ENCODE measurements at regions not wholly inside any gene's neighbourhood (a gene's known extent, or its start where the extent isn't known, plus 50 kb on each side); places are given as distances from the start of the nearest gene placed in this dataset.
"Not testable (repeated sequence)": the region's sequence is repeated elsewhere in the genome, so short reads cannot be mapped to it uniquely, and the experiment has no call there.

DNA sequence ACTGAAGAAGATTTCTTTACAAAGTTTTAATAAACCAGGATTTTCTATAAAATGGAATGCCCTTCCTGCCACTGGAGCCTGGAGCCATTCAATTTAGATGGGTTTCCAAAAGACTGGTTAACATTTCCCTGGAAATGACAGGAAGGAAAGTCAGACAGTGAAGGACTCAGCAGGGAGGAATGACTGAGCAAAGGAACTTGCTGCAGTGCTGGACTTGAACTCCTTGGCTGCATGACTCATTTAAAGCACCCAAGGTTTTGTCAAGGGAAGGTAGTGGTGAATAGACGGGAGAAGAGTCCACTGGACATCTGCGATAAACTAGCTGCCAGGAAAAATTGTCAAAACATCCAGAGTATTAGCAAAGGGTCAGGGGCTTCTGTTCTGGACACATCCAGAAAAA lies 163.8 kb upstream of the SLC28A3 start:
- no peak for DNase-seq (ENCODE audit: low read depth)

DNA sequence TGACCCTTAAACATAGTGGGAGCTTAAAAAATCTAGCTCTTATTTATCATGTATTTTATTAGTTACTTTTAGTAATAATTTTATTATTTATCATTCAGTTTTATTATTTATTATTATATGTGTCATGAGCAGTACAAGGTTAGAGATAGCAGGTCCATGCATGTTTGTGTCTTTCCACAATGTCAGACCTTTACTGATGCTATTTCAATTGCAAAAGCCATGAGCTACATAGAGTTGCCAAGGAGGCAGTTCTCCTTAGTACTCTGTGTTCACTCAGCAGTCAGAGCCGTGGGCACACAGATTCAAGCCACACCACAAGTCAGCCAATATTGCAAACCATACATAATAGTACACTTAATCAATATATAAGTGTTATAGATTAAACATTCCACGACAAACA lies 157.9 kb upstream of the NTRK2 start:
- DNase-seq (ENCODE audit: low read depth), result no peak

DNA sequence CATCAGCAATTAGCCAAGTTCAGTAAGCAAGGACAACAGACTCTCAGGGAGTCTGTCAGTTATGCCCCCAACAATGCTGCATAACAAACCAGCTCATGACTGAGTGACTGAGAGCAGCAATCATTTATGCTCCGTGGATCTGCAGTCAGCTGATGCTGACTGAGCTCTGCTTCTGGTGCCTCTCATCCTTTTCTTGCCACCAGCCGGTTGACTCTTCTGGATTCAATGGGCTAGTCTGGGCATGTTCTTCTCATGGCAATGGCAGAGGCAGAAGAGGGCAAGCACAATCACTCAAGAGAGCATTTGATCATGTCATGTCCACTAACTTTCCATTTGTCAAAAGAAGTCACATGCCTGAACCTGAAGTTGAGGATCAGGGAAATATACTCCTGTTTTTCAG lies 157.0 kb upstream of the NTRK2 start:
- DNase-seq (ENCODE audit: low read depth), result no peak

DNA sequence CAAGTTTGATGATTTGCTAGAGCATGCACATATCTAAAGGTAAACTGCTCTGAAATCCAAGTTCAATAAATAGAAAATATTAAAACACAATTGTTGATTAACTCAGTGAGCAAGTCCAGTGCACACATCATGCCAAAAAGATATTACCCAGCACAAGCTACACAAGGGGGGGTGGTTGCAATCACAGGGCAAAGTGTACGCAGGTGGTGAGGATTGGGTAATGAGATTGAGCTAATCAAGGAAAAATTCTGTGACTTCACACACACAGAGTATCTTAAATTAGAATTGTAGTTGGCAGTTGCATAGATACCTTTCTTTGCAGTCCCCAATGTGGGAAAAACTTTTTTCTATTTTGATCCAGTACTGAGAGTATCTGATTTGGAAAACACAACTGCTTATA lies 156.1 kb upstream of the NTRK2 start:
- DNase-seq (ENCODE audit: low read depth), result no peak

DNA sequence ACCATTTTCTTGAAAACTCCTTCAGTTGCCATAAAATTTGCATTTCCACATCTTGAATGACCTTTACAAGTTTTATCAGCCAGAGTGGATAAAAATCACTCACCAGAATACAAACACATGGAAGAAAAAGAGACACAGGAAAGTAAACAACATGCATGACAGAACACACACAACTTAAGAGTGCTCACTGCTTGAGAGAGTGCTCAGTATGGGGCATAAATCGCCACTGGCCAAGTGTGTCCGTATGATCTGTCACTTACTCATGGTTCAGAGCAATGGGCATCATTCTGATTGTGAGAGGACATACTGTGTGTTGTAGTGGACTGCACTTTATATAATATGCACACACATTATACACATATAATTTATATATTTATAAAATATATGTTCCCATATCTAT lies 155.6 kb upstream of the NTRK2 start:
- no peak for DNase-seq (ENCODE audit: low read depth)

DNA sequence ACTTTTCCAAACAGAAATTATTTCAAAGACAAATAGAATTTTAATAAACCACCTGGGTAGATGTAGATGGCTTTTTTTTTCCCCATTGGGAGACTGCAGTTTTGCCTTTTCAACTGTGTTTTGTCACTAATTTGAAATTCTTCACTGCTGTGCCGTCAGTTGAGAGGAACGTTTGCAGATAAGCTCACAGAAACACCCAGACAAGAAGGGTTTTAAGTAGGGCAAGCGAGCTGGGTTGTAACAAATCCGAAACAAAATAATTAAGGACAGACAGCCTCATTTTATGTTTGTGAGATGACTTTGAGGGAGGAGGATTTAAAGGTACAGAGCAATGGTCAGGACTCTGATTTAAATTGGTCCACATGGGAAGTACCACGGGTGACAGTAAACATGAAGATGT lies 155.1 kb upstream of the NTRK2 start:
- DNase-seq (ENCODE audit: low read depth), result no peak

DNA sequence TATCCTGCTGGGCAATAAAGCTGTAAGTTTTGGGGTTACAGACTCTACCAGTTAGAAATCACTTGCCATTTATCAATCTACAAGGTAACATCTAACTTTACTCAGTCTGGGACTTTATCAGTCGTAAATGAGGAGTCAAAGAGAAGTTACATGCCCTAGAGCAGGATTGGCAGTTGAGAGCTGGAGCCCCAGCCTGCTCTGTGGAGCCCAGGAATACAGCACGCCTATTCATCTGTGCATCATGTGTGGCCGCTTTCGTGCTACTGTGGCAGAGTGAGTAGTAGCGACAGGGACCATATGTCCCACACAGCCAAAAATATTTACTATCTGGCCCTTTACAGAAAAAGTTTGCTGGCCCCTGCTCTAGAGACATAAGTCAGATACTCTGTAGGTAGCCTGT lies 152.5 kb upstream of the NTRK2 start:
- DNase-seq (ENCODE audit: low read depth), result no peak

DNA sequence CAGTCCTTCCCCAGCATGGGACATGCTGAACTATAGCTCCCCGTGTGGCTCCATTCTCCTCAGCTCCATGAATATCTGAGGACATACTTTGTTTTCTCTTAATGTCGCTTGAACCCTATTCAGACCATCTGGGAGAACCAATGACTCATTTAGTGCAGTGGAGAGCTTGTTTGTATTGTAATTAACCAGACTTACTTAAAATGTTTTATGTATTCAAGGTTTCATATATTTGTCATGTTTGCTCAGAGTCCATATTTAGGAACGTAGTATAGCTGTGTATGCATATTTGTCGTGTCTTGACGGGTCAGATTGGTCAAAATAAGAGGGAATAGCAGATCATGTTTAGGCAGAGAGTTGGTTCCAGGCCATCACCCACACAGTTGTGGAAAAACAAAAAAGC lies 150.1 kb upstream of the NTRK2 start:
- DNase-seq (ENCODE audit: low read depth), result no peak

DNA sequence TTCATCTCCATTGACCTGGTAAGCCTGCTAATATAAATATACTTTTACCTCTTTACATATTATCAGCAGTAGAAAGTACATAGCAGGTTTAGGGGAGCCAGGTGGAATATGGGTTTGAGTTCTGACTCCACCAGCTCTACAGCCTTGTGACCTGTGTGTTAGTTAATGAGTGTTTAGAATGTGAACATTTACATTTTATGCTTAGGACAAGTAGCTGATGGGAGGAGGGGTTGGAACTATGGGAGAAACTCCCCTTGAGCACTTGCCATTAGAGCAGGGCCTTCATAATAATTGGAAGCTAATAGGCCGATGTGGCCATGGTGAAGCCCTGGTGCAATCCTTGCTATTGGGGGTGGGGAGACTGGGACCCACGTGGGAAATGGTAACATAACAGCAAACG lies 148.3 kb upstream of the NTRK2 start:
- no peak for DNase-seq (ENCODE audit: low read depth)

DNA sequence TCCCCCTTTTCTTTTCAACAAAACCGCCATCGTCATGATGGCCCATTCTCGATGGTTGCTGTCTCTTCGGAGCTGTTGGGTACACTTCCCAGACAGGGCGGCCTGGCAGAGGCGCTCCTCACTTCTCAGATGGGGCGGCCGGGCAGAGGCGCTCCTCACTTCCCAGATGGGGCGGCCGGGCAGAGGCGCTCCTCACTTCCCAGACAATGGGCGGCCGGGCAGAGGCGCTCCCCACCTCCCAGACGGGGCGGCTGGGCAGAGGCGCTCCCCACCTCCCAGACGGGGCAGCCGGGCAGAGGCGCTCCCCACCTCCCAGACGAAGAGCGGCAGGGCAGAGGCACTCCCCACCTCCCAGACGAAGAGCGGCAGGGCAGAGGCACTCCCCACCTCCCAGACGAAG lies 143.3 kb upstream of the NTRK2 start:
- DNase-seq (ENCODE audit: low read depth), result not testable (repeated sequence)

DNA sequence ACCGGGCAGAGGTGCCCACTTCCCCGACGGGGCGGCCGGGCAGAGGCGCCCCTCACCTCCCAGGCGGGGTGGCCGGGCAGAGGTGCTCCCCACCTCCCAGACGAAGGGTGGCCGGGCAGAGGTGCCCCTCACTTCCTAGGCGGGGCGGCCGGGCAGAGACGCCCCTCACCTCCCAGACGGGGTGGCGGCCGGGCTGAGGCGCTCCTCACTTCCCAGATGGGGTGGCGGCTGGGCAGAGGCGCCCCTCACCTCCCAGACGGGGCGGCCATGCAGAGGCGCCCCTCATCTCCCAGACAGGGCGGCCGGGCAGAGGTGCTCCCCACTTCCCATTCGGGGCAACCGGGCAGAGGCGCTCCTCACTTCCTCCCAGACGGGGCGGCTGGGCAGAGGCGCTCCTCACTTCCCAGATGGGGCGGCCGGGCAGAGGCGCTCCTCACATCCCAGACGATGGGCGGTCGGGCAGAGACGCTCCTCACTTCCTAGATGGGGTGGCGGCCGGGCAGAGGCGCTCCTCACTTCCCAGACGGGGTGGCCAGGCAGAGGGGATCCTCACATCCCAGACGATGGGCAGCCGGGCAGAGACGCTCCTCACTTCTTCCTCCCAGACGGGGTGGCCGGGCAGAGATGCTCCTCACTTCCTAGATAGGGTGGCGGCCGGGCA lies 142.3 kb upstream of the NTRK2 start:
- not testable (repeated sequence) for DNase-seq (ENCODE audit: low read depth)

DNA sequence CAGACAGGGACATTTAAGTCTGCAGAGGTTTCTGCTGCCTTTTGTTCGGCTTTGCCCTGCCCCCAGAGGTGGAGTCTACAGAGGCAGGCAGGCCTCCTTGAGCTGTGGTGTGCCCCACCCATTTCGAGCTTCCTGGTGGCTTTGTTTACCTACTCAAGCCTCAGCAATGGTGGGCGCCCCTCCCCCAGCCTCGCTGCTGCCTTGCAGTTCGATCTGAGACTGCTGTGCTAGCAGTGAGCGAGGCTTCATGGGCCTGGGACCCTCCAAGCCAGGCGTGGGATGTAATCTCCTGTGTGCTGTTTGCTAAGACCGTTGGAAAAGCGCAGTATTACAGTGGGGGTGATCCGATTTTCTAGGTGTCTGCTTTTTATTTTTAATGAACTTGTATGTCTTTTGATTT lies 133.6 kb upstream of the NTRK2 start:
- not testable (repeated sequence) for DNase-seq (ENCODE audit: low read depth)

DNA sequence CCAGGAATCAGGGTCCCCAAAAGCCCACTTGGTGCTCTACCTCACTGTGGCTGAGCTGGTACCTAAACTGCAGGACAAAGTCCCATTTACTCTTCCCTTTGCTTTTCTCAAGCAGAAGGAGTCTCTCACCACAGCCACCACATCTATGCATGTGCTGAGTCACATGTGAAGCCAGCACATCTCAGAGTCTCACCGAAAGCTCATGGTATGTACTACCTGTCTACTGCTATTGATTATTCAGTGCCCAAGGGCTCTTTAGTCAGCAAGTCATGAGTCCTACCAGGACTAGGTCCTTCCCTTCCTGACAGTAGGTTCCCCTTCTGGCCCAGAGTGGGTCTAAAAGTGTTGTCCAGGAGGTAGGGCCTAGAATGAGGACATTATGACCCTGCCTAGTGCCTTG lies 130.7 kb upstream of the NTRK2 start:
- no peak for DNase-seq (ENCODE audit: low read depth)

DNA sequence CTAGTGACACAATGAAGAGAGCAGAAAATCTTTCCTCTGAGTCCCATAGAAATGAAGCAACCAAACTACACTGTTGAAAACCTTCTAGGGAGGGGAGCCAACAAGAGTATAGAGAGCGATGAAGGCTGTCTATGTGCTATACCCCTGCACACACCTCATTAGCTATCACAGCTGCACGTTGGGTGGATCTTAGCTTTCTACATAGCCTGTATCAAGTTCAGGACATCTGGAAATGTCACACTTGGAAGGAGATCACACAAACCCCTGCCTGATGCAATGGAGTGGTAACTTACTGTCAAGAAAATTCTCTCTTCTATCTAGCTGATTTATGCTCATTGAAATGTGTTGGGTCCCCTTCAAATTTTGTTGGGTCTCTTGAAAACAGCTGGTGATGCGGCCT lies 127.0 kb upstream of the NTRK2 start:
- no peak for DNase-seq (ENCODE audit: low read depth)

DNA sequence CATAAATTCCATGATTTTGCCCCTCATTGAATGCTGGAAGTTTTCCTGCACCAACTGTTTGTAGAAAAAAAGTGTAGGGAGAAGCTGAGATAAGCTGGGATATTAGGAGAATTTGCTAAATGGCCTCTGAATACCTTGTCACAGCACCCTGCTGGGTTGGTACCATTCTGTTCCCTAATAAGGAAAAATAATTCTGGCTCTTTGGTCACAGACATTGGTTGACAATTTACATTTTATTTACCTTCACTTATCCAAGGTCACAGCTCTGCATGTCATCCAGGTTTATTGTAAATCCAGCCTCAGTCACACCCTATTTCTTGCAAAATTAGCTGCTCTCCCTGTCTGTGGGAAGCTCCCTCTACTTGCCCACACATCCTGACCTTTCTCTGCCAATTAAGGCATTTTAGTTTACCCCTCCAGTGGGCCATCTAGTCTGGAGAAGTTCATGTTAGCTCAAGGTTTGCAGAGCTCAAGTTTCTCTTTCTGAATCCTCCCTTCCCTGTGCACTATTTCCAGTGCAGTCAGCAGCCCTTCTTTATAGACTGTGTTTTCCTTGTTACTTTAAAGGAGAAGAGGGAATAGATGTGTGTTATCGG lies 115.4 kb upstream of the NTRK2 start:
- DNase-seq (ENCODE audit: low read depth), result no peak

DNA sequence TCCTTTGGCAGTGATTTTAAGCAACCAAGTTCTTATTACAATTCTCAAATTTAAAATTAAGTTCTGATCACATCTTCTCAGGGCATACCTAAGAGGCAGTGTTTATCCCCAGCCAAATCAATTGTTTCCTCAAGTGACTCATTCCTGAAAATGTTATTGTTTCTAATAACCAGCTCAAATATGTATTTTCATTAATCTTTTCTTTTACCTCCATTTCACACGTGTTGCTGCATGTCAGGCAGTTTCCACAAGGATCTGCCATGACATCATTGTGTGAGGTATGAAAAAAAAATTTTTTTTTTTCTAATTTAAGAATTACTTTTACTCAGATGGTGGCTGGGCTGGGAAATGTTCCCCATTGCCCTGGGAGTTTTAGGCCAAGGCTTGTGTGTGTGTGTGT lies 113.0 kb upstream of the NTRK2 start:
- no peak for DNase-seq (ENCODE audit: low read depth)

DNA sequence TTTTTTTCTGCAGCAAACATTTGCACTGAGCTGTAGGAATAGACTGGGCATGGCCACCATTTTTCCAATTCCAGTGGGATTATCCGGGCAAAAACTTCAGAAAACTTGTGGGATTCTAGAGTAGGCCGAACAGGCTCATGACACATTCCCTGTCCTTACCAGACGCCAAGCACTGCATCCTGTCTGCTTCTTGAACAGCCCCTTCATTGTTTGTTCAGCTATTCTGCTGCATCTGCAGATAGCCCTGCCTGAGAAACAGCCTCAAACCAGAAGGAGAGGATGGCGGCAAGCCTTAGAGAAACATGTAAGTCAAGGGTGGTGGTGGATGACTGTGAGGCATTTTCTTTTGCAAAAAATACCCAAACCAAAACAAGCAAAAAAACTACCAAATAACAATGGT lies 111.8 kb upstream of the NTRK2 start:
- DNase-seq (ENCODE audit: low read depth), result no peak

DNA sequence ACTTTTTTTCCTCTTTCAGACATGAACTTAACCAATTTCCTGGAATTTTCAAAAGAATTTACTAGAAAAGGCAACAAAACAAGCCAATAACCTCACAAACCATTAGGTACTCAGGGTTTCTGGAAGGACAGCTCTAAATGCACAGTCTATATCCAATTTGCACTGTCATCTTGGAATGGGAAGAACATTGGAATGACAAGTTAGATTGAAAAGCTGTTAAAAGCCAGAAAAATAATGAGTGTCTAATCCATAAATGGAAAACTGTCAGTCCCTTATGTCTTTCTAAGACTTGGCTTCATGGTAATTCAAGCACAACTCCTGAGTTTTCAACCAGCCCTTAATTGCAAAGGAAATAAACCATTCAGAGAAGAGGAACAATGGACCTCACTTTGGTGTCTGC lies 105.8 kb upstream of the NTRK2 start:
- no peak for DNase-seq (ENCODE audit: low read depth)

DNA sequence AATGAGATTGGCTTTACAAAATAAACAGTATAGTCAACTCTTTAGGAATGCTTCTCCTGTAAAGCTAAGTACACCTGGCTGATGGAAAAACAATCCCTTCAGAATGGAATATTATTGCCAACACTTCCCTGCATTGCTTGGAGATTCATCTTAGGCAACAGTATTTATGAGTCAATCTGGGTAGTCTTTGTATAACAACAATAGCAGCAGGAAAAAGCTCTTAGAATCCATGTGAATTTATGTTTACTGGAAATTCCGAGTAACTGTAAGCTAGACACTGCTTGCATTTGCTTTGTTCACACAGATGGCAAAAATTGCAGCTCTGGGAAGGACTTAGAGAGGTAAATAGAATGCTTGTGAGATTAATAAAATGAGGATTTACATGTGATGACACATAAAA lies 101.7 kb upstream of the NTRK2 start:
- no peak for DNase-seq (ENCODE audit: low read depth)

DNA sequence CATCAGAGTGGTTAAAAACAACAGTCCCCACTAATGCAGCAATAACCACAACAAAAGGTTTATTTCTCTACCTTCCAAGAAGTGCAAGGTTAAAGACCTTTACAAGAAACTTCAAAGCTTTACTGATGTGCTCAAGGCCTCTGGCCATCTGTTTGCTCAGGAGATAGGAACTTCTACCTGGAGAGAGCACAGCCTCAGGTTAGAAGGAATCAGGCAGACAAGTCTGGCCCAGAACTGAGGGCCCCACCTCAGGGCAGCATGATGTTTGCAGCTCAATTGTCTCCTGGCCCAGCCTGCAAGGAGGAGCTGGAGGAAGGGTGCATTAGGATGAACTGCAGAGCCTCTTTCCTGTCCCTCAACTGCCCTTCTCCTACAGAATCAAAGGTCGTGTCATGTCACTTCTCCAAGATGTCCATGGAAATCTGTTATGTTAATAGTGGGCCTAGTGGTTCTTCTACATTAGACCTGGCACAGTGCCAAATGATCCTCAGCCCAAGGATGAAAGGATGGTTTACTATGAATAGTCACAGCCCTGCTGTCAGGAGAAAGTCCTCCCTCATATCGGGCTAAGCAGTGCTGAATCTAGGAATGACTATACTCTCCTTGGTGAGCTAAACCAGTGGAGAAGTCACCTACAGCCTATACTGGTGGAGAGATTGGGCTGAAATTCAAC lies 98.9 kb upstream of the NTRK2 start:
- no peak for DNase-seq (ENCODE audit: low read depth)

DNA sequence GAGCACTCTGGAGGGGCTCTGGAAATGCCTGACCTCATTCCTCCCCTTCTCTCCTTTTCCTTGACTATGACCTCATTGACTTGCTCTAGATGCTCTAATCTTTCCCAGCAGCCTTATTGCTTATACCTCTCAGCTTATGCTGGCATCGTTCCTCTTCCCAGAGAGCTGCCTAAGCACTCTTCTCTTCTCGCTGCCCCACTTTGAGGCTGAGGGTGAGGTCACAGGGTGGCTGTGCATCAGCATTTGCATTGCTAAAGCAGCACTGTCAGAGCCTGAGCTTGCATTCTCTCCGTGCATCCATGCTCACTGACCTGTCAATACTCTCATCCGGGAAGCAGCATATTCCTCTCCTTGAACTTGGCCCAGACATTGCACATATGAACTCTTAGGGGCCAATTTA lies 96.4 kb upstream of the NTRK2 start:
- no peak for DNase-seq (ENCODE audit: low read depth)

DNA sequence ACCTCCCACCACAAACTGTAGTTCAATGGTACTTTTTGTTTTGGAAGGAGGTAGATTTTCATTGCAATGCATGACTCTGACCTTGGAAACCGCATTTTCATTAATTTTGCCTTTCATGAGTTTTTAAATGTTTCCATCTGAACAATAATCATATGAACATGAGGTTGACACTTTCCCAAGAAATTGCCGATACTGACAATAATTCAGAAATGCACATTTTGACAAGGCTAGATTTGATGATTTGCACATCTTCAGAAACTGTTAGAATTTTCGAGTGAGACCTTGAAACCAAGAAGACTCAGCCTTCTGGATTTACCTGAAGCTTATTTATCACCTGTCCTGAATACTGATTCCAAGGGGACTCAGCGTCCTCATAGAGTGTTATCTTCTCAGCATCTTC lies 93.8 kb upstream of the NTRK2 start:
- DNase-seq (ENCODE audit: low read depth), result no peak

DNA sequence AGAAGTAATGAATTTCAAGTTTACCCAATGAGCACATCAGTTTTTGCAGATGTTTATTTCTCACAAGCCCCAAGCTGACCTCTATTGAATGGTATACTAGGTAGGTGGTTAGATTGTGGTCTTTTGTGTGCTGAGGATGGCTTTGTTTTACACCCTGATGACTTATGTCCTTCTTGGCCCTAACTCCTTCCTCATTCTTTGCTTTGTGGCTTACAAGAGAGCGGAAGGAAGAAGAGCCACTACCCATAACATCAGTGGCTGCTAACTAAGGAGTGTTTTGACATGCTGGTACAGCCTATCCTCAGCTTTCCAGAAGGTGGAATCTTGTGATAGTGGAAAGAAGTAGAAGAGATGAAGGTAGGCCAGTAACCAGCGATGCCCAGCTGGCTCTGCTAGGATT lies 85.7 kb upstream of the NTRK2 start:
- DNase-seq (ENCODE audit: low read depth), result peak; percentile 14

DNA sequence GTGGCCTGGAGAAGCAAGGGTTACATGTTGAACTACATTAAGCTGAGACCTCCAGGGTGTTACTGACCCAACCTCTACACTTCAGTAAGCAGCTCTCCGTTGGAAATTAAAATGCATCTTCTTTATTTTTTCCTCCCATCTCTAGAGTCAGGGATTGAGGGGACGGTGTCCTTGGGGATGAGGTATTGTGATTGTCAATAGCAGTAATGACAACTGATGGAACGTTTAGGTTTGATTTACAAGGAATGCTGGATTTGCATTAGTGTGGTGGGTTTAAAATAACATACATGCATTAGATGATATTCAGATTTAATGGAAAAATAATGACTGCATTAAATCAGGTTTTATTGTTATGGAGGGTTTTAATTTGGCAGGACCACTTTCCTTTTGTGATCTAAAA lies 82.9 kb upstream of the NTRK2 start:
- no peak for DNase-seq (ENCODE audit: low read depth)

Measured in Daoy (cell line).